Stomach smooth muscle (tissue), 2 donors: ENCODE measurements at regions not wholly inside any gene's neighbourhood (a gene's known extent, or its start where the extent isn't known, plus 50 kb on each side); places are given as distances from the start of the nearest gene placed in this dataset.
"Not testable (repeated sequence)": the region's sequence is repeated elsewhere in the genome, so short reads cannot be mapped to it uniquely, and the experiment has no call there.

Experiments used
- H3K27ac ChIP-seq: one replicate; pipeline ENCODE4 v1.7.0; 2013; ENCODE audit warnings: mild to moderate bottlenecking, low read length, inconsistent platforms
- H3K27me3 ChIP-seq, 2 donors: one replicate each; pipeline ENCODE4 v1.7.0; 2013; ENCODE audit warnings: low read length in 2 of 2; ENCODE audit not compliant: insufficient read depth in 2 of 2, control insufficient read depth in 1 of 2
- H3K36me3 ChIP-seq, 2 donors: one replicate each; pipeline ENCODE4 v1.7.0; 2013; ENCODE audit warnings: low read length in 2 of 2; ENCODE audit not compliant: control insufficient read depth in 2 of 2, insufficient read depth in 2 of 2
- H3K4me1 ChIP-seq: one replicate; pipeline ENCODE4 v1.7.0; 2013; ENCODE audit warnings: low read length; ENCODE audit not compliant: control insufficient read depth, insufficient read depth
- H3K4me3 ChIP-seq, 2 donors: one replicate each; pipeline ENCODE4 v1.7.0; 2013; ENCODE audit warnings: low read length in 2 of 2
- H3K9ac ChIP-seq, 2 donors: one replicate each; pipeline ENCODE4 v1.7.0; 2013; ENCODE audit warnings: low read length in 2 of 2, mild to moderate bottlenecking in 1 of 2
- H3K9me3 ChIP-seq, 2 donors: one replicate each; pipeline ENCODE4 v1.7.0; 2013; ENCODE audit warnings: low read length in 2 of 2; ENCODE audit not compliant: control insufficient read depth in 2 of 2
- donor health status: healthy.
- donor health status: Pancreatic carcinoma.

DNA sequence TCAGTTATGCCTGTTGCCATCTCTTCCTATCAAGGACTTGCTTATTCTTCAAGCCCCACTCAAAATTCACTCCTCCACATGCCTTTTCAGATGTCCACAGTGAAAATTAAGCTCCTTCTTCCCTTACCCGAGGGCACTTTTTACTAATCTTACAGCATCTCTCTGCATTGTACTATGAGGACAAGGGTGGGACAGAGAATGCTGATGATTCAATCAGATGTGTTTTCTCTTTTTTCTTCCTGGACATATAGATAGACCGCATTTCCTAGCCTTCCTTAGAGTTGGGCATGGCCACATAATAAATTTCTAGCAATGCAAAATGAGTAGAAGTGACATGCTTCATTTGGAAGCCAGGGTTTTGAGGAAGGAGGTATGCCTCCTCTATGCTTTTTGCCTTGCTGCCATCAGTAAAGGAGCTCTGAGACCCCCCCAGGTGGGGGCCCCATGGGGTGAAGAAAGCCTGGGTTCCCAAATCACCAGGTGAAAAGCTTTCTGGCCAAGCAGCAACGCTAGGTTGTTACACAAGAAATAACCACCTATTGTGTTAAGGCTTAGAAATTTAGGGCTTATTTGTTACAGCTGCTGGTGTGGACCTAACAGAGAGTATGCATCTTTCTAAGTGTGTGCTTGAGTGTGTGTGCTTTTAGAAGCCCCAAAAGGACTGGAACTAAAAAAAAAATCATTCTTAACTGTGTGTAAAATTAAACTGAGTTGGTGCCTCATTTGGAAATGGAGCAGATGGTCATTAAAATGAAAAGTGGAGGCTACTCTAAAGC lies 424.5 kb downstream of the STK39 start:
- Histone ChIP-seq H3K4me3 (no peak overlapping the region), H3K4me1 (no peaks in the 10 kb centered on the region), H3K9ac (no peak overlapping the region), H3K9me3 (peaks cover 3 to 4% of the 10 kb centered on the region in 2 donors), H3K27me3 (no peaks in the 10 kb centered on the region), H3K36me3 (no peaks in the 10 kb centered on the region), H3K27ac (no peak overlapping the region)

- Histone ChIP-seq H3K27me3 (no peaks in the 10 kb centered on the region), H3K4me1 (no peaks in the 10 kb centered on the region), H3K4me3 (no peak overlapping the region), H3K9me3 (peaks cover 3 to 4% of the 10 kb centered on the region in 2 donors), H3K27ac (no peak overlapping the region), H3K36me3 (no peaks in the 10 kb centered on the region), H3K9ac (no peak overlapping the region)
Measured at GRCh38 chr2:167820488-167820887, 426.9 kb downstream of the STK39 start.

DNA sequence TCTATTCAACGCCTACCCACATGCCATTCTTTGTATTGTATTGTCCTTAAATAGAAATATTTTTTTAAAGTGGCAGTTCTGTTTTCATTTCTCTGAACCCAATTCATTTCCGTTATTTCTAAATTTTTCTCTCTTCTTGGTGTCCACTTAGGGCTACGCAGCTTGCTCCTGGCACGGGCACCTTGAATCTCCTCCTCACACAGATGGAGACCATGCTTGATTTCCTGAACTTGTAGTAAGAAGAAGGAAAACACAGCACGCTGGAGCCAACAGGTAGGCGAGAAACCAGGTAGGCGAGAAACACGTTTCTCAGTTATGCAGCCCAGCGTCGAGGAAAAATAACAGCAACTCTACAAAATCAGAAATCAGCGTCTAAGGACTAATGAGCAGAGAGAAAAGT lies 428.9 kb downstream of the STK39 start:
- Histone ChIP-seq H3K9ac (no peak overlapping the region), H3K27ac (no peak overlapping the region), H3K36me3 (no peaks in the 10 kb centered on the region), H3K4me1 (no peaks in the 10 kb centered on the region), H3K9me3 (peaks cover 3 to 4% of the 10 kb centered on the region in 2 donors), H3K4me3 (no peak overlapping the region), H3K27me3 (no peaks in the 10 kb centered on the region)

GRCh38 chr2:167817908-167818307 lies 429.5 kb downstream of the STK39 start:
- no peaks in the 10 kb centered on the region for H3K36me3 ChIP-seq
- H3K9ac ChIP-seq, result no peak overlapping the region
- H3K4me1 ChIP-seq, result no peaks in the 10 kb centered on the region
- peaks cover 3 to 4% of the 10 kb centered on the region in 2 donors for H3K9me3 ChIP-seq
- no peak overlapping the region for H3K27ac ChIP-seq
- no peaks in the 10 kb centered on the region for H3K27me3 ChIP-seq
- no peak overlapping the region for H3K4me3 ChIP-seq

DNA sequence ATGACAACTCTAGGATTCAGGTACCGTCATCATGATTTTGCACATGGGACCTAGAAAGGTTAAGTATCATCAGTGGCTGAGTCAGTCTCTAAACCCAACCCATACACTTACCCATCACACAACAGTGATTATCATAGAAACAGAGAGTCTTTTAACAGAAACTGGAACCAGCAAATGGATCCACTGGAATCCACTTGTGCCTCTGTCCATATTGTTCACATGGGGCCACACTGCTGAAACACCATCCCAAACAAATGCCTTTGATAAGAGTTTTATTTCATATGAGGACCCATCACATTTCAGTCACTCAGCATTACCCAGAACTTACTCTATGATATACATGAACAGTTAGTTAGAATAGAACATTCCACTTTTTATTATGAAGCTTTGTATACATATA lies 430.0 kb downstream of the STK39 start:
- H3K27me3 ChIP-seq, result no peaks in the 10 kb centered on the region
- H3K9ac ChIP-seq, result no peak overlapping the region
- H3K4me3 ChIP-seq, result no peak overlapping the region

DNA sequence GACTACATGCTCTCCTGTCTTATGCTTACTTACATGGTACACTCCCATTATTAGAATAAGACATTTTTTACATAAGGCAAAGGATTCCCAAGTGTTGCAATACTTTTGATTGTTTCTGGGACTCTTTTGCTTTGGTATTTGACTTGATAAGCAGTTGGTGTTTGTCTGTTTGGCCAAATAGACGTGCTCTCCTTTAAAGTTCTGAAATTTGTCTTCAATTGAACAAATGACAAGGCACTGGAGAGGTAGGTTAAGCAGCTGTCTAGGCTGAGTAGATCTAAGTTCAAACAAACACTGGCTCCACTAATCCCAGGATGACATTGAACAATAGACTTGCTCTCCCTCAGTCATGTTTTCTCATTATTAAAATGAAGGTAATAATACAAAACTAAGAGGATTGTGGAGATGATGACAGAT lies 430.5 kb downstream of the STK39 start:
- Histone ChIP-seq H3K27ac (no peak overlapping the region), H3K36me3 (no peaks in the 10 kb centered on the region), H3K27me3 (no peaks in the 10 kb centered on the region), H3K9me3 (peaks cover 3 to 4% of the 10 kb centered on the region in 2 donors), H3K4me1 (no peaks in the 10 kb centered on the region), H3K4me3 (no peak overlapping the region), H3K9ac (no peak overlapping the region)

More for the DNA sequence above, 430.0 kb downstream of the STK39 start:
- H3K9me3 ChIP-seq, result peaks cover 3 to 4% of the 10 kb centered on the region in 2 donors
- no peaks in the 10 kb centered on the region for H3K36me3 ChIP-seq
- H3K27ac ChIP-seq, result no peak overlapping the region
- no peaks in the 10 kb centered on the region for H3K4me1 ChIP-seq

DNA sequence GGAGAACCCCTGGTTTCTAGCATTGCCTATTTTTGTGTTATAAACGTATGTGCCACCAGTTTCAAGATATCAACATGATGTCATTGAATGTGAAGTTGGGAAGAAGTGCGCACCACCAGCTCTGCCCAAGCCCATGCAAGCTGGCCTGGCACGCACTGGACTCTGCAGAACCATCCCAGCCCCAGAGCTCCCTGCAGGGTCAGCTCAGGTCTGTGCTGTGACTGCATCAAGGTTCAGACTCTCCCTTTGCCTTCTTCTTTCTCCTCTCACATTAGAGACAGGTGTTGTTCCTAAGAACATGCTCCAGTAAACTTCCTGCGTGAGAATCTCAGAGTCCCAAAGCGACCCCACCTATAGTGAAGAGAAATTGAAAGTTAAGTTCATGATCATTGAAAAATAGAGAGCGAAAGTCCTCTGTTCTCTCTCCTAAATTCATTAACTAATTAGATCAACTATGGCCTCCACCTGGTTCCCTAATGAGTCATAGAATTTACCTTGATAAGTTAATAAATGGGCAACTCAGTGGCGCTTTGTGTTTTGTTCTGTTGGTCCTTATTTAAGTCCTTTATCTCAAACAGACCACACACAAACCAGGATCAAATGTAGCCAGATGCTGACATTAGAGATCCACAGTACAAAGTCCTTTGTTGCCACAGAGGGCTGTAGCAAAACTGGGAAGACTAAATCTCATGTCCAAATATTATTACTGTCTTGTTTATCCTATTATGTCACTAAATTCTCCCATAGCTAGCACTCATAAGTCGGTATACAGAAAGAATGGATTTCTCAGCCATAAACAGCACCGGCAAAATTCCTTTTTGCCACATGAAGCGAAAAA lies 432.3 kb downstream of the STK39 start:
- Histone ChIP-seq H3K4me1 (no peaks in the 10 kb centered on the region), H3K27me3 (no peaks in the 10 kb centered on the region), H3K9me3 (peaks cover 0 to under 1% of the 10 kb centered on the region in 2 donors), H3K9ac (no peak overlapping the region), H3K27ac (no peak overlapping the region), H3K36me3 (no peaks in the 10 kb centered on the region), H3K4me3 (no peak overlapping the region)

GRCh38 chr2:167814482-167814880 lies 432.9 kb downstream of the STK39 start:
- not testable (repeated sequence) for H3K4me1 ChIP-seq, H3K9ac ChIP-seq, H3K4me3 ChIP-seq, H3K36me3 ChIP-seq, H3K9me3 ChIP-seq, H3K27me3 ChIP-seq, H3K27ac ChIP-seq

GRCh38 chr2:167809799-167810198 lies 437.6 kb downstream of the STK39 start:
- H3K9me3 ChIP-seq, H3K9ac ChIP-seq, H3K4me1 ChIP-seq, H3K27me3 ChIP-seq, H3K27ac ChIP-seq, H3K36me3 ChIP-seq, H3K4me3 ChIP-seq: not testable (repeated sequence)

DNA sequence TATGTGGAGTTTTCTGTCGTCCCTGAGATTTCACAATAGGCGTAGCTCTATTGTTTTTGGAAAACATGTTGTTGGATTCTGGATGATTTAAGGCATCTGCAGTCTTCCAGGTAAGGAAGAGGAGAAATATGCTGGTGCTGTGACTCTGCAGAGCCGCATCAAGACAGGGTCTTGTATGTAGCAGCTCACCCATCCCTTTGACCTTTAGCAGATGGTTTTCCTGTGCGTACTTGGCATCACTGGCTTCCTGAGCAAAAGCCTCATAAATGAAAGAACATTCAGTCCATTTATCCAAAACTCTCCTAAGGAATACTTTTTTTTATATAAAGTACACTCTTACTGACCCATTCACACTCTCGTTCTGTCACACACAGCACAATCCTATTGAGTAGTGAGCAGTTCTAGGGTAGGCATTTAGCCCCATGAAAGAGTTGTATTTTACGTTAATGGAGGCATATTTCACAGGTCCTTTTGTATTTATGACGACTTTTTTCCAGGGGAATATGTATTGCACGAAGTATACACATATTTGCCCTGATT lies 443.9 kb downstream of the STK39 start:
- no peaks in the 10 kb centered on the region for H3K9me3 ChIP-seq

More for the DNA sequence above, 443.9 kb downstream of the STK39 start:
- Histone ChIP-seq H3K27me3 (no peaks in the 10 kb centered on the region), H3K4me3 (no peak overlapping the region), H3K4me1 (no peaks in the 10 kb centered on the region), H3K27ac (no peak overlapping the region), H3K36me3 (no peaks in the 10 kb centered on the region), H3K9ac (no peak overlapping the region)
